GM21737 (cell line): ENCODE measurements at regions not wholly inside any gene's neighbourhood (a gene's known extent, or its start where the extent isn't known, plus 50 kb on each side); places are given as distances from the start of the nearest gene placed in this dataset.

Experiments used
- ATAC-seq: cut with Tn5 transposase; IDR thresholded peaks from one replicate; pipeline ENCODE4 v1.9.1; 2021; ENCODE audit warnings: mild to moderate bottlenecking, moderate library complexity; ENCODE audit not compliant: unreplicated experiment

DNA sequence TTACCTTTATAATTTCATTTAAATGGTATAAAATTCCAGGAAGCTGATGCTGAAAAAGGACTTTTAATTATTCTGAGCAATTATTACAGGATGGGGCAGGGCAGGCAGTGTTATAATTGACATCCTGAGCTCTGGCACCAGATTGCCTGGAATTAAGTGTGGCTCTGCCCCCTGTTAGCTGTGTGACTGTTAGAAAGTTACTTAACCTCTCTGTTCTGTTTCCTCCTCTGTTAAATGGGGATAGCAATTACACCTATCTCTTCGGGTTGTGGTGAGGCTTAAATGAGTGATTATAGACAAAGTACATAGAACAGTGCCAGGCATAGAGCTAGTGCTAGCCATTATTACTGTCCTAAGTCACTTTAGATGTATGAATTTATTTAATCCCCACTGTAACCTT lies 327.3 kb downstream of the SMAD2 start:
- no peak for ATAC-seq

- ATAC-seq = no peak
These were observed 328.1 kb downstream of the SMAD2 start for GRCh38 chr18:47602273-47602897.

DNA sequence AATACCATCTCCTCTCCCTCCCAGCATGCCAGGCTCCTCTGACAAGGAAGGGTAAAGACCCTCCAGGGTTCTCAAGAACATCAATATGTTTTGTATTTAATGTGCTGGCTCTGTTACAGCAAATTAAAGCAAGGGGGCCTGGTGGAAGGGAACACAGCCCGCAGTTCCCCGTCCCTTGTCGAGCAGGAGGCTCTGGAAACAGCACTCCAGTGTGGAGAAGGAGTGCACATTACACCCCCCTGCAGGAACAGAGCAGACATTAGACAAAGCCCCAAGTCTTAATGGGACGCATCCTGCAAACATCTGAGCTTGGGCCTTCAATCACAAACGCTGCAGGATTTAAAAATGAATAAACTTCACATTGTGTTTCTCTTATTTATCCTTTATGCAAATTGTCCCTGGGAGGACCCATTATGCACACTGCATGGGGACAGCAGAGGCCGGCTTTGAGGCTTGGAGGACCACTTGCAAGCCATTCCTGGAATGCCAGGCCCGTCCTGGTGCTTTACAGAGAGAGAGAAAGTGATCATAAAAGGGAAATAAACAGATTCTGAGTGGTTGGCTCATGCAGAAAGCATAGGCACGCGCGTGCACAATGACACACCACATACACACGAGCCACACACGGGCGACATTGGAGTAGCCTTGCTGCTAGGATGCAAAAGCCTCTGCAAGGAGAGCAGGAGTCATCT lies 328.7 kb downstream of the SMAD2 start:
- no peak for ATAC-seq

DNA sequence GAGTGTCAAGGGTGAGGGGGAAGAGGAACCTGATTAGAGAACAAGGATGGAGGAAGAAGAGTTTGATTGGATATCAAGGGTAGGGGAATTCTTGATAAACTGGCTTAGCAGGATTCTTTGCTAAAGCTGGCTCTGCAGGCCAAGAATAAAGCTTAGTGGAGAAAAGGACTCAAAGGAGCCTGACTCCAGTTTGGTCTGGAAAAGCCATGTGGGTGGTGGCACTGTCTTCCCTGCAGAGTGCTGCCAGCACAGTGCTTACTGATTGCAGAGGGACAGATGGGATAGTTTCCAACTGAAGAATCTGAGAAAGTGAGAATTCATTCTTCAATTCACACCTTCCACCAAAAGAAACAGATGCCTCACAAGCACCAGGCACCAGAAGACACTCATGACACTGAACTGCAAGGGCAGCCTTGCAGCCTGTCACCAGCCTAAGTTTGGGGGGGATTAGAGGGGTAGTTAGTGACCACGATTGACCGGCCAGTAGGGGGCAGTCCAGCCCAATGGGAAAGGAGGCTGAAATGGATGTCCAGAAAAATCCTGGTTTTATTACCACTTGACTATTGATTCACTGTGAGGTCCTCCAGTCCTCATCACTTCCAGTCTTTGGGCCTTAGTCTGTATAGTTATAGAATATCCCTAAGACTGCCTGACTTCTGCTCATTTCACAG lies 334.5 kb downstream of the SMAD2 start:
- ATAC-seq = no peak

DNA sequence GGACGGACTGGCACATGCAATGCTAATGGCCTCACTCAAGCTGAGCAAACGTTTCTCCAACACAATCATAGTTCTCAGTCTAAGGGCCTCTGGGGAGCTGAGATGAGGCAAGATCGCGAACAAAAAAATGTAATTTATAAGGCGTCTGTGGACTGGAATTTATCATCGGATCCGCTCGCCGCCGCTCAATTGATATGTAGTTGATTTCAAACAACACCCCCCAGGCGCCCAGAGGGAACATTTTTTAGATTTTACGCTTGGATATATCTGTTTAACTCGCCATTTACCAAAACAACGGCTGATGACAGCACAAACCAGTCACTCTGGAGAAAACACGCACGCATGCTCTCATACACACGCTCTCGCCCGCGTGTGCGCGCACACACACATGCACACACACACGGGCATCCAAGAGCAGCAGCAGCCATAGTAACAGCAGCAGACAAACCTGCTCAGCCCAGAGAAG lies 335.8 kb downstream of the SMAD2 start:
- no peak for ATAC-seq

- no peak for ATAC-seq
These were observed 336.6 kb downstream of the SMAD2 start for GRCh38 chr18:47593744-47594472.

DNA sequence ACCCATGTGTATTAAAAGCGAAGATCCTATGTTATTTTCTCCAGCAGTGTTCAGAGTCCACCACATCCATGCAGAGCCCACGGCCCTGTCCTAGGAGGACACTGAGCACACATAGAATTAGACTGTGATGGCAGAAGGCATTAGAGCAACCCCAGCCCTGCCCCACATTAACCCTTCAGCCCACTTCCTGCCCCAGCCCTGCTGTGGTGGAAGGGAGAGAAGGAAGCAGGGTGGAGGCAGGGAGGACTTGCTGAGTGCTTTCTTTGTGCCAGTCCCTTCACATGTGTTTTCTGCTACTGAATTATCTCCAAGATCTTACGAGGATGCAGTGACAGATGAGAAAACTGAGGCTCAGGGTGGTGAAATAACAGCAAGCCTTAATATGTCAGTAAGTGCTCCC lies 339.0 kb downstream of the SMAD2 start:
- no peak for ATAC-seq

DNA sequence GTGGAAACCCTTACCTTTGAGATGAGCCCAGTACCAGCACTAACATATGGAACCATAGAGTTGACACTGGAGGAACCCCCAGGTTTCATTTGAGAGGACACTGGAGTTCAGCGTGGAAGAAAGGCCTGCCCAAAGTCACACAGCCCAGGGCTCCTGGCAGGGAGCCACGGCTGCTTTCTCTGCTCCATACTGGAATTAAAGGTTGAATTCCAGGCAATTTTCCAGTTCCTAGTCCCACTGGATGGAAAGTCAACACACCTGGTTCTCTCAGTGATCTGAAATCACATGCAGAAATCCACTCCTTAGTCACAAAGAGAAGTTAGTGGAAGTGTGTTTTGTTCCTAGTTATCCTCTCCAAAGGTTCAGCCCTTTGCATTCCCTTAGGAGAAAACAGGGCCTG lies 336.1 kb upstream of the SKOR2 start:
- no peak for ATAC-seq

DNA sequence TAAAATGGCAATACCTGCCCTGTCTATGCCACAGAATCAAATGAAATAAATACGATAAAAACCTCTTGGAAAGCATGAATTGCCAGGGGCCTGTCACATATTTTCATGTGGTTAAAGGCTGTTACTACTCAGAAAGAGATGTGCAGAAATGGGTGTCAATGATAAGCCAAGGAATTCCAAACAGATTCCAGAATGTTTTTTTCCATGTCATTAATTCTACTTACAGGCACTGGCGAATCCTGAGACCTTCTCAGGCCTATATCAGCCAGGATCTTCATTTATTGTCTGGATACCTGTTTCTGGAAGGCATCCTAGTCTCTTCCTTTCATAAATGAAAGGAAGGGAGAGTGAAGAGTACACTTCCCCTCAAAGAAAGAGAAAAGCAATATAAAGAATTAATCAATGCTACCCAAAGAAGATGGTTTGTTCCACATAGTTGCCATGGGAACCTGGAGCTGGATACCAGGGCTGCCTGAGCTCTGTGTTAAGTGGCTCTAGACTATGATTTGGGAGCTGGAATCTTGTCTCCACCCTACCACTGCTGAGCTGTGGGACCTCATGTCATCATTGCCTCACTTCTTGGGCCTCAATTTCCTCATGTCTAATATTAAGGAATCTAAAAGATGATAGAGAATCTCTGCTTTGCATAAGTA lies 335.1 kb upstream of the SKOR2 start:
- no peak for ATAC-seq

- ATAC-seq = no peak
These were observed 334.5 kb upstream of the SKOR2 start for GRCh38 chr18:47585914-47586313.

GRCh38 chr18:47585136-47585535 lies 333.7 kb upstream of the SKOR2 start:
- no peak for ATAC-seq

- no peak for ATAC-seq
These were observed 330.6 kb upstream of the SKOR2 start for GRCh38 chr18:47582093-47582492.

- ATAC-seq = no peak
These were observed 326.1 kb upstream of the SKOR2 start for GRCh38 chr18:47577520-47577919.

DNA sequence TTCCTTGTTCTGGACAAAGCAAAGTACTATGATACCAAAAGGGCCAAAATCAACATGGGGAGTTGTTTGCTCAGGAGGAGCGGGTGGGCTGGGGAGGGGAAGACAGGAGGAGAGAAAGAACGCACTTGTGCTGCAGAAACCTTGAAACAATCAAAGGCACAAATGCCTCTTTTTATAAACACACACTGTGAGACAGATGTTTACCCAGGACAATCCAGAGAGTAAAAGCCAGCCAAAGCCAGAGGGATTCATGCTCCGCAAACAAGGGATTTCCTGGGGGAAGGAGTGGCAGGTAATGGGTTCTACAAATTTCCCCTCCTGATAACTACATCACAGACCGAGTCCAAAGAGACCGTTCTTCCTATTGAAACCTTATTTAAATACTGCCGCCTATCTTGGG lies 323.5 kb upstream of the SKOR2 start:
- ATAC-seq = no peak

- ATAC-seq = no peak
These were observed 320.5 kb upstream of the SKOR2 start for GRCh38 chr18:47571957-47572356.

DNA sequence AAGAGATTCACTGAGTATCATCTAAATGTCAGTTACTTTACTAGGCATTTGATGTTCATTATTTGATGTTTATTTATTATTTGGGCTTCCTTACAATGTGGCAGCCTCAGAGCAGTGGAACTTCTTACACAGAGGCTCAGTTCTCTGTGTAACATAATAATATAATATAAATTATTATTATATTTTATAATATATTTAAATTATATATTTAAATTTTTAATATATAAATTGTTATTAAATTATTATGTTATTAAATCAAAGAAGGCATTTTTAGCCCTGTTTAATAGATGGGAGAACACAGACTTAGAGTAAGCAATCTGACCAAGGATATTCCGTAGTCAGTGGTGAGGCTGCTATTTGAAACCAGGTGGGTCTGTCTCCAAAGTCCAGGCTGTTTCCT lies 315.3 kb upstream of the SKOR2 start:
- no peak for ATAC-seq

DNA sequence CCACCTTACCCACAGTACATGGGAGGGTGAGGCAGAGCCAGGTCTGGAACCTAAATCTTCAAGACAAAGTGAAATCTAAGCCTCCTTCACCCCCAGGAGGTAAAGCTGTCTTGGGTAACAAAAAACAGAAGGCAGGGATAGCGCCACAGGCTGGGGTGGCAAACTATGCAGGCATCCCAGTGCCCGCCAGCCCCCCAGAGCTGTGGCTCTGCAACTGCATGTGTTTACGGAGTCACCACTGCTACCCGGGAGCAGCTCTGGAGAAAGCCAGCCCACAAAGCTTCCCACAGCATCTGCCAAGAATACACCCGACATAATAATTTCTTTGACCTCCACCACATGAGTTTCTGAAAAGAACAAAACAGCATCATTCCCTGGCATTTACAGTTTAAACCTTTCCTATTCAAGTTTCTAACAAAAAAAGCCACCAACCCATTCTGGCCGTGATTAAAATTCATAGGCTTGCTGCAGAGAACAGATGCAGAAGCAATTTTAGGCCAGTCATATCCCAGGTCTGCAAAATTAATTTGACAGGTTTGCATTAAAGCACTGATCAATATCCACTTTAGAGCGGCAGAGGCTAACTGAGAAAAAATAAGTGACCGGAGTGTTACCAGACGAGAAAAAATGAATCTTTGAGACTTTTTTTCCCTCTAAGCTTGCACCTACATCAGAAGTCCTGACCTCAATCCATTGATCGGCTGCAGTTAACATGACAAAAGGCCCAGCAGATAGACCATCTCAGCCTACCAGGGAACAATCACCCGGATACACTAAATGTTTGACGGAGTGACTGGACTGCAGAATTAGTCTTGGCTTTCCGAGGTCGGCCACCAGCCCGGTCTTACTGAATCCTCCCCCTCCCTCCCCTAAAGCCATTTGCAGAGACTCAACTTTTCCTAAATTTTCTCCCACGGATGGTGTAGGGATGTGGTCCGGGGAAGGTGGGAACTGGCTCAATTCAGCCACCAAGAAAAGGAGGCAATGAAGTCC lies 309.6 kb upstream of the SKOR2 start:
- ATAC-seq = no peak

DNA sequence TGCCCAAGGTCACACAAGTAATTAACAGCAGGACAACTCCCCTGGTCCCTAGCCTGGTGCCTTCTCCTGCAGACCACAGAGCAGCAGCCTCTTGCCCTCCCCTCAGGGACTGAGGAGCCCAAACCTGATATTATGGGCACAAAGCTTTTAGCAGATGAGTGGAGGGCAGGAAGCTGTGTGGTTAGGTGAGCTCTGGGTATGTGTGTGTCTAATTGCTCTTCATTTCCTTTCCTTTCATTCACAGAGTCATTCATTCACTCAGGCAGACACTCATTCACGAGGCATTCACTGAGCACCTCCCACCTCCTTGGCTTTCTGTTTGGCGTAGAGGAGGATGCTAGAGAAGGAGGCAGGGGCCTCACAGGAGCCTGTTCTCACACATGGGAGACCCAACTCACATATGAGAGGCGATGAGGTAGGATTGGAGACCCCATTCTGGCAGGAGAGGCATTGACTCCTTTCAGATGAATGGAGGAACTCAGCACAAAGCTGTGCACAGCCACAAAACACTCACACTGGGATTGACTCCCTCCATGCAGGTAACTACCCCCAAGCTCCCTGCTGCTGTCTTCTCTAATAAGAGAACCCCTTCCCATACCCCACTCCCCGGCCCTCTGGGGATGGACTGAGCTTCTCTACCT lies 306.8 kb upstream of the SKOR2 start:
- ATAC-seq = peak; percentile 92

GRCh38 chr18:47557160-47557559 lies 305.7 kb upstream of the SKOR2 start:
- ATAC-seq = no peak
